ENCODE measurements at regions not wholly inside any gene's neighbourhood (a gene's known extent, or its start where the extent isn't known, plus 50 kb on each side); places are given as distances from the start of the nearest gene placed in this dataset.

DNA sequence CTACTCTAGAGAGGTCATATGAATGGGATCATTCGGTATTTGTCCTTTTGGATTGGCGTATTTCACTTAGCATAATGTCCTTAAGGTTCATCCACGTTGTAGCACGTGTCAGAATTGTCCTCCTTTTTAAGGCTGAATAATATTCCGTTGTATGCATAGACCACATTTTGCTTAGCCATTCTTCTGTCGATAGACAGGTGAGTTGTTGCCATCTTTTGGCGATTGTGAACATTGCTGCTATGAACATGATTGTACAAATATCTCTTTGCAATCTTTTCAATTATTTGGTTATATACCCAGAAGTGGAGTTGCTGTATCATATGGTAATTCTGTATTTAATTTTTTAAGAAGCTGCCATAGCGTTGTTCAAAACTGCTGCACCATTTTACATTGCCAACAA, 52.4 kb upstream of the GOLGA8J start:
- H3K4me1 ChIP-seq (ENCODE audit: control insufficient read depth in 1 of 2, low read depth in 2 of 2) = no peaks in the 10 kb centered on the region
- H3K27ac ChIP-seq = no peak overlapping the region
- H3K27me3 ChIP-seq (replicated peaks; ENCODE audit: insufficient read depth) = no peaks in the 10 kb centered on the region
- H3K36me3 ChIP-seq = no peaks in the 10 kb centered on the region
- DNase-seq (ENCODE audit: low spot score) (no peak), ATAC-seq (ENCODE audit: insufficient number of reproducible peaks, low FRiP score, low read depth) (no peak)
- no peak overlapping the region for H3K4me3 ChIP-seq
- TF ChIP-seq, protein P1, sequence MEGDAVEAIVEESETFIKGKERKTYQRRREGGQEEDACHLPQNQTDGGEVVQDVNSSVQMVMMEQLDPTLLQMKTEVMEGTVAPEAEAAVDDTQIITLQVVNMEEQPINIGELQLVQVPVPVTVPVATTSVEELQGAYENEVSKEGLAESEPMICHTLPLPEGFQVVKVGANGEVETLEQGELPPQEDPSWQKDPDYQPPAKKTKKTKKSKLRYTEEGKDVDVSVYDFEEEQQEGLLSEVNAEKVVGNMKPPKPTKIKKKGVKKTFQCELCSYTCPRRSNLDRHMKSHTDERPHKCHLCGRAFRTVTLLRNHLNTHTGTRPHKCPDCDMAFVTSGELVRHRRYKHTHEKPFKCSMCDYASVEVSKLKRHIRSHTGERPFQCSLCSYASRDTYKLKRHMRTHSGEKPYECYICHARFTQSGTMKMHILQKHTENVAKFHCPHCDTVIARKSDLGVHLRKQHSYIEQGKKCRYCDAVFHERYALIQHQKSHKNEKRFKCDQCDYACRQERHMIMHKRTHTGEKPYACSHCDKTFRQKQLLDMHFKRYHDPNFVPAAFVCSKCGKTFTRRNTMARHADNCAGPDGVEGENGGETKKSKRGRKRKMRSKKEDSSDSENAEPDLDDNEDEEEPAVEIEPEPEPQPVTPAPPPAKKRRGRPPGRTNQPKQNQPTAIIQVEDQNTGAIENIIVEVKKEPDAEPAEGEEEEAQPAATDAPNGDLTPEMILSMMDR (IDR thresholded peaks at IDR 0.05) = no peak
- no peaks in the 10 kb centered on the region for H3K9me3 ChIP-seq

DNA sequence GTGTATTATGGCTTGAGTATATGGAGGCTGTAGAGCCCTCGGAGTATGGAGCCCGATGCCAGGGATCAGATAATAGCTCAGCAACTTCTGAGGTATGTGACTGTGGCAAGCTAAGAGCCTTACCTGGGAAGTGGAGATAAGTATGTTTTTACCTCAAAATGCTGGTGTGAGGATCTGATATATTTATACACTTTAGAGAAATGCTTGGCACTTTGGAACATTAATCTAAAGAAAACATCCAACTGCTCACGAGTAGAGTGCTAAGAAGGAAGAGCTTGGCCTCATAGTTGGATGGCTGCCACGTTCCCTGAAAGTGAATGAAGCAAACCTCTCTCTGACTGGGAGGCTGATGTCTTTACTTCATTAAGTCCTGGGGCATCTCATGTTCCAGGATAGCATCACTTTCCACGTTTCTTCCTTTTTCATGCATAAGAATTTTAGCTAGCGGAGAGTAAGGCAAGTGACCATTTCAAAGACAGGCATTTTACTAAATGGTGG, 58.9 kb upstream of the GOLGA8J start:
- ATAC-seq (ENCODE audit: insufficient number of reproducible peaks, low FRiP score, low read depth) (no peak), DNase-seq (ENCODE audit: low spot score) (no peak)

DNA sequence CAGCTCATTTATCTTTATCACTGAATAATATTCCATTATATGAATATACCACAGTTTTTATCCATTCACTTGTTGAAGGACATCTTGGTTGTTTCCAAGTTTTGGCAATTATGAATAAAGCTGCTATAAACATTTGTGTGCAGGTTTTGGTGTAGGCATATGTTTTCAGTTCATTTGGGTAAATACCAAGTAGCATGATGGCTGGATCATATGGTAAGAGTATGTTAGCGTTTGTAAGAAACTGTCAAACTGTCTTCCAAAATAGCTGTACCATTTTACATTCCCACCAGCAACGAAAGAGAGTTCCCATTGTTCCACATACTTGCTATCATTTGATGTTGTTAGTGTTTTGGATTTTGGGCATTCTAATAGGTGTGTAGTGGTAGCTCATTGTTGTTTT, 72.0 kb upstream of the GOLGA8J start:
- Histone ChIP-seq H3K27me3 (replicated peaks; ENCODE audit: insufficient read depth) (no peaks in the 10 kb centered on the region), H3K4me3 (no peak overlapping the region), H3K9me3 (no peaks in the 10 kb centered on the region), H3K36me3 (no peaks in the 10 kb centered on the region), H3K4me1 (ENCODE audit: control insufficient read depth in 1 of 2, low read depth in 2 of 2) (no peaks in the 10 kb centered on the region), H3K27ac (no peak overlapping the region)
- TF ChIP-seq, protein P1 (IDR thresholded peaks at IDR 0.05) = no peak
- no peak for DNase-seq (ENCODE audit: low spot score)
- ATAC-seq (ENCODE audit: insufficient number of reproducible peaks, low FRiP score, low read depth) = no peak

More for the DNA sequence above, 58.9 kb upstream of the GOLGA8J start:
- Histone ChIP-seq H3K9me3 (no peaks in the 10 kb centered on the region), H3K36me3 (no peaks in the 10 kb centered on the region), H3K4me3 (no peak overlapping the region), H3K27me3 (replicated peaks; ENCODE audit: insufficient read depth) (no peaks in the 10 kb centered on the region), H3K4me1 (ENCODE audit: control insufficient read depth in 1 of 2, low read depth in 2 of 2) (no peaks in the 10 kb centered on the region), H3K27ac (no peak overlapping the region)
- TF ChIP-seq, protein P1 (IDR thresholded peaks at IDR 0.05) = no peak

DNA sequence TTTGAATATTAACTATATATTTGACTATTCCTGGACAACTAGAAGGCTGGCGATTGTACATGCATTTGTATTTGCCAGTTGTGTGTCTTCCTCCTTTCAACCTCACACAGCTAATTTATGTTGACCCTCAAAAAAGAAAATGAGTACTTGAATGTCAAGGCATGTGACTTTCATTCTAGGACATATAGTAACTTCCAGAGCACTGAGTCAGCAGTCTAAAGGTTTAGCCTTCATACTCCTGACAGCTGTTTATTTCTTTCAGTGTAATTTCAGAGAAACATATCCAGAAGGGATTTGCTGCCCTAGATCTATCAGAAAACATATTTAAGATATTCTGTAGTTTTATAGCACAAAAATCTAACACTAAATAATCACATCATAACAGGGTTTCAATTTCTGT, 74.6 kb upstream of the GOLGA8J start:
- DNase-seq (ENCODE audit: low spot score) (no peak), ATAC-seq (ENCODE audit: insufficient number of reproducible peaks, low FRiP score, low read depth) (no peak)
- TF ChIP-seq, protein P1 (IDR thresholded peaks at IDR 0.05) = no peak
- no peaks in the 10 kb centered on the region for H3K36me3 ChIP-seq
- no peaks in the 10 kb centered on the region for H3K9me3 ChIP-seq
- no peaks in the 10 kb centered on the region for H3K4me1 ChIP-seq (ENCODE audit: control insufficient read depth in 1 of 2, low read depth in 2 of 2)
- H3K27me3 ChIP-seq (replicated peaks; ENCODE audit: insufficient read depth) = no peaks in the 10 kb centered on the region
- H3K27ac ChIP-seq = no peak overlapping the region
- H3K4me3 ChIP-seq = no peak overlapping the region

DNA sequence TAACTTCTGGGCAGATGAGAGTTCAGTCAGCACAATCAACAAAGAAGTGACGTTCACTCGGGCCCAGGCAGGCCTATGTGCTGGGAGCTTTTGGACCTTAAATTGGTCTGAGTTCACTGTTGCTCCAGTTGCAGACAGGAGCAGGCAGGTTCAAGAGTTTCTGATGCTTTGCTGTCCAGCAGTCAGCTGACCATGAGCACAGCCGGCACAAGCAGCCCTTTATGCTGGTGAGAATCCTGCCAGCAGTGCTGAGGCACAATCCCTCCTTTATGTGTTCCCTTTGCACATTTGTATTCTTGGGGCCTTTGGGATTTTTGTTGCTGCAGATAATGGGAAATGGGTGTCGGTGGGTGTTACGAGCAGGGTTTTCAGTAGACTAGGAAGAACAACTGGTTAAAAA, 81.2 kb upstream of the GOLGA8J start:
- no peaks in the 10 kb centered on the region for H3K27me3 ChIP-seq (replicated peaks; ENCODE audit: insufficient read depth)
- no peak for DNase-seq (ENCODE audit: low spot score)
- peaks cover 0 to 7% of the 10 kb centered on the region in 2 donors for H3K4me1 ChIP-seq (ENCODE audit: control insufficient read depth in 1 of 2, low read depth in 2 of 2)
- no peak overlapping the region for H3K4me3 ChIP-seq
- no peak overlapping the region for H3K27ac ChIP-seq
- no peaks in the 10 kb centered on the region for H3K36me3 ChIP-seq
- no peaks in the 10 kb centered on the region for H3K9me3 ChIP-seq
- TF ChIP-seq, protein P1 (IDR thresholded peaks at IDR 0.05) = no peak
- ATAC-seq (ENCODE audit: insufficient number of reproducible peaks, low FRiP score, low read depth) = no peak

Measured in thoracic aorta (tissue), 2 donors.